ENCODE measurements at regions not wholly inside any gene's neighbourhood (a gene's known extent, or its start where the extent isn't known, plus 50 kb on each side); places are given as distances from the start of the nearest gene placed in this dataset.

DNA sequence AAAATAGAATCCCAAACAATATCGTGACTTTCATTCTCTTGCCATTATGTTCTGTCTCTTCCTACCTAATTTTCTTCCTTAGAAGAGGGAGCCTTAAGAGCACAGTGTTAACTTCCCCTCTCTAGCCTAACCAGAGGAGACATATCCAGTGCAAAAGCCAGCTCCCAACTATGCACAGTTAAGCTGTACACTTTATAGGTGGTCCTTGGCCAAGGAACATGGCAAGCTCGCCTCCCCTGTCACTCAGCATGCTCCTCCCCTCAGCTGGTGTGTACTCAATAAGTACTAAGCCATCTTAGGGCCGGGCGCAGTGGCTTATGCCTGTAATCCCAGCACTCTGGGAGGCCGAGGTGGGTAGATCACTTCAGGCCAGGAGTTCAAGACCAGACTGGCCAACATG is 255.1 kb upstream of the TMPO start:
- no peak overlapping the region for H3K4me3 ChIP-seq (ENCODE audit: low read depth, low read length)
- DNase-seq (ENCODE audit: low read depth), result no peak
- TF ChIP-seq, protein P1, sequence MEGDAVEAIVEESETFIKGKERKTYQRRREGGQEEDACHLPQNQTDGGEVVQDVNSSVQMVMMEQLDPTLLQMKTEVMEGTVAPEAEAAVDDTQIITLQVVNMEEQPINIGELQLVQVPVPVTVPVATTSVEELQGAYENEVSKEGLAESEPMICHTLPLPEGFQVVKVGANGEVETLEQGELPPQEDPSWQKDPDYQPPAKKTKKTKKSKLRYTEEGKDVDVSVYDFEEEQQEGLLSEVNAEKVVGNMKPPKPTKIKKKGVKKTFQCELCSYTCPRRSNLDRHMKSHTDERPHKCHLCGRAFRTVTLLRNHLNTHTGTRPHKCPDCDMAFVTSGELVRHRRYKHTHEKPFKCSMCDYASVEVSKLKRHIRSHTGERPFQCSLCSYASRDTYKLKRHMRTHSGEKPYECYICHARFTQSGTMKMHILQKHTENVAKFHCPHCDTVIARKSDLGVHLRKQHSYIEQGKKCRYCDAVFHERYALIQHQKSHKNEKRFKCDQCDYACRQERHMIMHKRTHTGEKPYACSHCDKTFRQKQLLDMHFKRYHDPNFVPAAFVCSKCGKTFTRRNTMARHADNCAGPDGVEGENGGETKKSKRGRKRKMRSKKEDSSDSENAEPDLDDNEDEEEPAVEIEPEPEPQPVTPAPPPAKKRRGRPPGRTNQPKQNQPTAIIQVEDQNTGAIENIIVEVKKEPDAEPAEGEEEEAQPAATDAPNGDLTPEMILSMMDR (conservative IDR thresholded peaks at IDR 0.05; ENCODE audit: low read depth, low read length), result no peak

DNA sequence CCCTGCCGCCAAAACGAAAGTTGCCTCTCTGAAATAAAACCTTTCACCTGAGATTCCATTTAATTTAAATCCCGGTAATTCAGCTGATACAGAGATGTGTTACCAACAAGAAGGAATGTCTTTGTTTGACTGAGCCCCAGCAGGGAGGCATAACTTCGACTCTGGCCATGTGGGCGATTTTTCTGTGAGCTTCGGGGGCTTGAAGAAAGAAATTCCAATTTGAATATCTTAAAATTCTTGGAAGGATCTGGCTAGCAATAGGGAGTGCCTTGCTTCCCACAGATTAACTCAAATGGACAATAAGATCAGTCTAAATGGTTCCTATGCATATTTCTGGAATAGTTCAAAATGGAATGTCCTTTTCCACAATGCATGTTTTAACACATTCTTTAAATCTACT is 252.5 kb upstream of the TMPO start:
- no peak for DNase-seq (ENCODE audit: low read depth)
- TF ChIP-seq, protein P1 (conservative IDR thresholded peaks at IDR 0.05; ENCODE audit: low read depth, low read length), result no peak
- no peak overlapping the region for H3K4me3 ChIP-seq (ENCODE audit: low read depth, low read length)

DNA sequence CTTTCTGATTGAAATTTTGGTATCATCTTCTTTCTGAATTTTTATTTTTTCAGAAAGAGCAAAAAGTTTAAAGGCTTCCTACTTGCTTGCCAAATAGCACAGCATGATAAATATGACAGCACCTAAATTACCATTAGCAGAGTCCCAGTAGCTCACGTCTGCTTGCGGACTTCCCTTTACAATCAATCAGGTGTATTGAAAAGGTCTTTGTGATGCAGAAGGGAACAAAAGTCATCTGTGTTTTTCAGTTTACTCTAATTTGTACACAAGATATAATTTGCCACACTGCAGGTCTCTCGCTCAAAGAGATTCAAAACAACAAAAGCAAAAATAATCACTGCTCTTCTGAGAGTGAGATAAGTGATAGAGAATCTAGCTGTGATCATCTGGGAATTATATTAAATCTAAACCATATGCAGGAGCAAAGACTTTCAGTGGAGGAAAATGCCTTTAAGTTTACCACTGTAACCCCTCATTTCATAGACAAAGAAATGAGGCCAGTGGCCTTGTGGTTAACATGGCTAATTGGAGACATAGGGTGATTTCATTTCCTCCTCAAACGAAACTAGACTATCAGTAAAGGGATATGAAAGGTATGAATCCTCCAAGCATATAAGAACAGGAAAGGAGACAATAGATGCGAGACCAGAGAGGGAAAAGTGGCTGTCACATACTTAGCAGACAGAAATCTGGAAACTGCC is 240.8 kb upstream of the TMPO start:
- no peak for DNase-seq (ENCODE audit: low read depth)
- TF ChIP-seq, protein P1 (conservative IDR thresholded peaks at IDR 0.05; ENCODE audit: low read depth, low read length), result no peak
- H3K4me3 ChIP-seq (ENCODE audit: low read depth, low read length), result no peak overlapping the region

DNA sequence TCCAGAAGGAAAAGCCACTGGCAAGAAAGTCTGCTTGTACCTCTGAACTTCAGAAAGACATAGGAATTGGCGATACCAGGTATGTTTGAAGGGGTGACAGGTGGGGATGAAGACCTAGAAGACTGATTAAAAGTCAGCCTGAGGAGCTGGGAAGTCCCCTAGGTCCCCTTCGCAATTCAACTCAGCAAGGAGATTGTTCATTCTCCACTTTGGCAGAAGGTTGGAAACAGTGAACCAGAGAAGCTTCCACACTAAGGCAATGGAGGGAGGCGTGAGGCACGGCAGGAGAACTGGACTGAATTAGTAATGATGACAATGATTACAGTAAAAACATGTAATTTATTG is 240.3 kb upstream of the TMPO start:
- no peak for DNase-seq (ENCODE audit: low read depth)
- TF ChIP-seq, protein P1 (conservative IDR thresholded peaks at IDR 0.05; ENCODE audit: low read depth, low read length), result no peak
- H3K4me3 ChIP-seq (ENCODE audit: low read depth, low read length), result no peak overlapping the region

DNA sequence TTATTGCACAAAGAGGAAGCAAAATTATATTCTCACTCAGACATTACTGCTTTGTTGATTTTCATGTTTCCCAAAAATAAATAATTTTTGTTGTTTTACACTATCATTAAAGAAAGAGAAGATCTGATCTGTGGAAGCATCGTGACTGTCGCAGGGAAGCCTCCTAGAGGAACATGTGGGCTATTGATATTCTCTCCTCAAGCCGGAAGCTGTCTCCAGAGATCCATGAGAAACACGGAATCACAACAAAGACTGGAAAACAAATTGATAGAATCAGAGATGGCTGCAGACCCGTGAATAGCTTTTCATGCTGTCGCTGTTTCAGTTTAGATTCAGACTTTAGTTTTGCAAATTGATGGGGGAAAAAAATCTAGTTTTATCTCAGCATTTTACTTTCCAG is 235.2 kb upstream of the TMPO start:
- H3K4me3 ChIP-seq (ENCODE audit: low read depth, low read length), result no peak overlapping the region
- no peak for DNase-seq (ENCODE audit: low read depth)

DNA sequence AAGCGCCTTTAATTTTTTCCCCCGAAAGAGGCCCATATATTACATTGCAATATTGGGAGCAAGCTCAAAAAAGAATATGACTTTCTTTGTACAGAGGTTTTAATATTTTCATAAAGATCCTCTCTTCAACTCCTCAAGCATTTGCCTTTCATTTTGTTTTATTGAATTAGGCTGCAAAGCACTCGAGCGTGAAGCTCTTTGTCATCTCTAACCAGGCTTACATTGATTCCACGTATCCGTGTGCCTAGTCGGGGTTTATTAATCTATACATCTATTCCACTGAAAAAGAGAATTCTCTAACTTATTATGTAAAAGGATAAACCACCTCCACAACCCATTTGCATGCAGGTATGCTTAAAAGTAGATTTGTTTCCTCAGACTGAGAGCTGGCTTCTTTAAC is 234.8 kb upstream of the TMPO start:
- DNase-seq (ENCODE audit: low read depth), result no peak
- TF ChIP-seq, protein P1 (conservative IDR thresholded peaks at IDR 0.05; ENCODE audit: low read depth, low read length), result no peak
- no peak overlapping the region for H3K4me3 ChIP-seq (ENCODE audit: low read depth, low read length)

More for the DNA sequence above, 235.2 kb upstream of the TMPO start:
- TF ChIP-seq, protein P1 (conservative IDR thresholded peaks at IDR 0.05; ENCODE audit: low read depth, low read length), result no peak

DNA sequence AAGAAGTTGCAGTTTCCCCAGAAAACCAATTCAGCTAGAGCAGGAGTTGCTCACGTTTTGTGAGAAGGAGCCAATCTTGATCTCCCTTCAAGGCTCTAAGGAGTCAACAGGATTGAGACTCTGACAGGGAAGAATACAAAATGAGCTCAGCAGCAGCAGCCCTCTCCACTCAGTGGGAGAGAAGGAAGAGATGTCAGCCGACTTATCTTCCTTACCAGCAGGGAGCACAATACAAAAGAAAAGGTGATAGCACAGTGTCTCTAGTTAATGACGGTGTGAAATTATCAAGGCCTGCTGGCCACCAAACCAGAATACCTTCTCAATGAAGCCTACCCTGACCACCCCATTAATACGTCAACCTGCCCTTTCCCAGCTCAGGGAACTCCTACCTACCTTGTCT is 223.6 kb upstream of the TMPO start:
- TF ChIP-seq, protein P1 (conservative IDR thresholded peaks at IDR 0.05; ENCODE audit: low read depth, low read length), result no peak
- no peak overlapping the region for H3K4me3 ChIP-seq (ENCODE audit: low read depth, low read length)
- DNase-seq (ENCODE audit: low read depth), result no peak

Measured in epithelial cell of proximal tubule (primary cell).